ENCODE measurements at regions not wholly inside any gene's neighbourhood (a gene's known extent, or its start where the extent isn't known, plus 50 kb on each side); places are given as distances from the start of the nearest gene placed in this dataset.
"Not testable (repeated sequence)": the region's sequence is repeated elsewhere in the genome, so short reads cannot be mapped to it uniquely, and the experiment has no call there.

DNA sequence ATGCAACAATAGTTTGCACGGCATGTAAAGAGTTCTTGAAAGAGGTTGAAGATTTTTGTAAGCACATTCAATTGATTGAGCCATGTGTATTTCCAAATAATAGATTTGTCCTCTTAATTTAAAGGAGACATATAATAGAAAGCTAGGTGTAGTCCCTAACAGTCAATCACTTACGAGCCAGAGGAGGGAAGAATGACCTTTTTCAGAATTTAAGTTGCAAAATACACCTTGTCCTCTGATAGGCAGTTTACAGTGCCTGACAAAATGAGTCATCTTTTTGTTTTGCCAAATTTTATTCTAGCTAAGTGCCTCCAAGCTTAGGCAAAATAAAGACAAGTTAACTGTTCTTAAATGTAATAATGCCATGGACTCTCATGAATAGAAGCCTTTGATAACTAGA, 88.3 kb upstream of the GOLGA6L4 start:
- DNase-seq: not testable (repeated sequence)

DNA sequence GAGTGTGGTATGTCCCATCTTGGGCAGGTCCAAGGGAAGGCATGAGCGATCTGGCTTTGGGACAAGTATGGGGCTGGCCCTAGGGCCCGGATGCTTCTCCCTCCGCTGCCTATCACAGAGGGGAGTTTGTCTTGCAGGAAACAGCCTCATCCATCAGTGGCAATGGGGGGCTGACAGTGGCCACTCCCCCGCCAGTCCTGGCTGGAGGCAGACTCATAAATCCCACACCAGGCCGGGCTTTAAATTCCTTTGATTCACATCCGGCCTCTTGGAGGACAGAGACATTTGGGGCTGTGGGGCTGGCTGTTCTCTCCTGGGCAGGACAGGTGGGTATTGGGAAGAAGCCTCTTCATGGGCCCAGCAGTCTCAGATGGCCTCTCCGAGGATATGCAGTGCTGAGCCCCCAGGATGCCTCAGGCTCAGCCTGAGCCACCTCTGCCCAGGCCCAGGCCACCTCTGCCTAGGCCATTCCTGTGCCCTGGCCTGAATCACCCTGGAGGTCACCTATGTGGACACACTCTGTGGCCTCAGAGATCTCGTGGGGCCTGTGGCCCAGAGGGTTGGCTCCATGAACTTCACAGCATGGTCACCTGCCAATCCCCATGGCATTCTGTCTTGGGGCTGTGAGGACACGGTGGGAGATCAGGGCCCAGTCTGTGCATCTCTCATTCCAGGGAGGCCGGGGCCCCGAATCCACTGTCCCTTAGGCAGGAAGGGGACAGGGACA, 84.2 kb upstream of the GOLGA6L4 start:
- intact Hi-C loops (cut with micrococcal nuclease): no loop called here
- ATAC-seq: no peak

More for the DNA sequence above, 88.3 kb upstream of the GOLGA6L4 start:
- intact Hi-C loops (cut with micrococcal nuclease); ATAC-seq: not testable (repeated sequence)

GRCh38 chr15:84152381-84152979, 83.1 kb upstream of the GOLGA6L4 start:
- intact Hi-C loops (cut with micrococcal nuclease); DNase-seq; ATAC-seq: not testable (repeated sequence)

More for the DNA sequence above, 84.2 kb upstream of the GOLGA6L4 start:
- no peak for DNase-seq

DNA sequence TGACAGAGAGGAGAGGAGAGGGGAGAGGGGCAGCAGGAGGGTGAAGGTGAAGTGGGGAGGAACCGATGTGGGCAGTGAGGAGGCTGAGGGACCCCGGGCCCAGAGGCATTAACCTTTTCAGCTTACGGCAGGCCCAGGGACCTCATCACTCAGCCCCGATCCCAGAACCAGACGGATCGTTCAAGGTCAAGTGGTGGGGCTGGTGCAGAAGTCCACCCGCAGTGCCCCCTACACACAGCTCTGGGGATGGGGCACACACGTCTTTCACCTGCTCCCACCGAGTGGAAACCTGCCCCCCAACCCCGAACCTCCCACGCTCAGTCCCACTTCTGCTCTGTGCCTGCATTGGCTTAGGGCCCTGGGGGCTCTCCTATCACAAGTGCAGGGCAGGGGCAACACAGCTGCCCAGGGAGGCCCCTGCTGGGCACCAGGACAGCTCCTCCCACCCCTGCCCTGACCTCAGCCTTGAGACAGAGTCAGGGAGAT, 81.9 kb upstream of the GOLGA6L4 start:
- not testable (repeated sequence) for ATAC-seq, DNase-seq

DNA sequence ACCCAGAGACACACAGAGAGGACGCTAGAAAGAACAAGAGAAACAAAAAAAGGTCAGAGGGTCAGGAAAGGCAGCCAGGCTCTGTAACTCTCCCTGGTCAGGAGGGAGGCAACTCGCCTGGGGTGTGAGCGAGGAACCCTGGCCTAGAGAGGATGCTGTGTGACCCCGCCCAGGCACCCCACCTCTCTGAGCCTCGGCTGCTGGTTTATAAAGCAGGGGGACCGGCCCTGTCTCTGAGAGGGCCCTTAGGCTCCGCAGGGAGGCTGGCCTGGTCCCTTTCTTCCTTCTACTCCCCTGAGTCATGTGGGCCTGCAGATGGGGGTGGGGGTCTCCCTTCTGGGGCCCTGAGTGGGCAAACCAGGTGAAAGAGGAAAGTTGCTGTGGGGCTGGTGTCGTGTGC, 81.3 kb upstream of the GOLGA6L4 start:
- ATAC-seq; intact Hi-C loops (cut with micrococcal nuclease); DNase-seq: not testable (repeated sequence)

More for the DNA sequence above, 81.9 kb upstream of the GOLGA6L4 start:
- intact Hi-C loops (cut with micrococcal nuclease): not testable (repeated sequence)

DNA sequence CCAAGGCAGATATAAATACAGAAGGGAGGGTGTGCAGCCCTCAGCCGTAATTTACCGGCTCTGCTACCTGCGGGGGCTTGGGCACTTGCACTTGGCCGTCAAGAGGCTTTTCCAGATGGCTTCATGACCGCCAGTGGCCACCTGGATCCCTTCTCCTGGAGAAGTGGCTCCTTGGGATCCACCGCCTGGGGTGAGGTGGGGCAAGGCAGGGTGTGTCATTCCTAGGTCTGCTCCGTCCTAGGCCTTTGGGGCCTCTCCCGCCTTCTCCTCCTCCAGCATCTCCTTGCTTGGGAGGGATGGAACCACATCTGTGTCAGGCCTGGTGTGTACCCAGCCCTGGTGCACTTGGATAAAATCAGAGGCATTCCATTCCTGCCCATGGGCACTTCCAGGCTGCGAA, 80.8 kb upstream of the GOLGA6L4 start:
- DNase-seq; ATAC-seq; intact Hi-C loops (cut with micrococcal nuclease): not testable (repeated sequence)

DNA sequence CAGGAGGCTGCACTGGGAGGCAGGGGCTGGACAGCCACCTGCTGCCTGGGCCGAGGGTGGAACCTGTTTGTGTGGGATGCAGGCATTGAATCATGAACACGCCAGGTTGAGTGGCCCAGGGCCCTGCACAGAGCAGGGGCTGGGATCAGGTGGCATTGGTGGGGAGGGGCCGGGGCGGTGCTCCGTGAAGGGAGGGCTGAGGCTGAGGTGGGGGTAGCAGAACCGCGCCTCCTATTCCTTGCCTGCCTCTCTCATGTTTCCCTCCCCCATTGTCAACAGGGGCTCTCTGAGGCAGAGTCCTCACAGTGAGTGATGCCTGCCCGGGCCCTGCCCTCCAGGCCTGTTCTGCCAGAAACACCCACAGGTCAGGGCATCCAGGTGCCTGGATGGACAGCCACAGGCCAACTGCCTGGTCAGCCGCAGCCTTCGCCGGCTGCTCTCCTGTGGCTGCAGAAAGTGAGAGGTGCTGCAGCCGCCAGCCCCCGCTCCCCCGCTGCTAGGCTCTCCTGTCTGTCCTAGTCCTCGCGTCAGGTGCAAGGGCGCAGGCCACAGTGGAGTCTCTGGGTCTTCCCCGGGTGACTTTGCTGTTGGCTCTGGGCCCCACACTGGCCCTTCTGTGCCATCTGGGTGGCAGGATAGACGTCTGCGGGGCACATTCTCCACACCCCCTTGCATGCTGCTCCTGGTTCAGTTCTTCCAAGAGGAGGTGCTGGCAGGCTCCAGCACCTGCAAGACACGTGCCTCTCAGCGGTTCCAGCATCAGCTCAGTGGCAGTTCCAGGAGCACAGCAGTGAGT, 79.6 kb upstream of the GOLGA6L4 start:
- intact Hi-C loops (cut with micrococcal nuclease); ATAC-seq; DNase-seq: not testable (repeated sequence)

DNA sequence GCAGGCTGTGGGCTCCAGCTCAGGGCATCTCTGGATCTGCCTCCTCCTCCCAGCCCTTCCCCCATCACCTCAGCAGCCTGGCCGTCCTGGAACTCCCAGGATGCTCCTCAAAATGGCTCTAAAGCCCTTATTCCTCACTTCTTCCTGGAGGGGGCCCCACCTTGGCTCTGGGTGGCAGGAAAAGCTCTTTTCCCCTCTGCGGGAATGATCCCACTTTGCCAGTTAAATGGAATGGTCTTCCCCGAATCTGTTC, 79.1 kb upstream of the GOLGA6L4 start:
- ATAC-seq; DNase-seq; intact Hi-C loops (cut with micrococcal nuclease): not testable (repeated sequence)

DNA sequence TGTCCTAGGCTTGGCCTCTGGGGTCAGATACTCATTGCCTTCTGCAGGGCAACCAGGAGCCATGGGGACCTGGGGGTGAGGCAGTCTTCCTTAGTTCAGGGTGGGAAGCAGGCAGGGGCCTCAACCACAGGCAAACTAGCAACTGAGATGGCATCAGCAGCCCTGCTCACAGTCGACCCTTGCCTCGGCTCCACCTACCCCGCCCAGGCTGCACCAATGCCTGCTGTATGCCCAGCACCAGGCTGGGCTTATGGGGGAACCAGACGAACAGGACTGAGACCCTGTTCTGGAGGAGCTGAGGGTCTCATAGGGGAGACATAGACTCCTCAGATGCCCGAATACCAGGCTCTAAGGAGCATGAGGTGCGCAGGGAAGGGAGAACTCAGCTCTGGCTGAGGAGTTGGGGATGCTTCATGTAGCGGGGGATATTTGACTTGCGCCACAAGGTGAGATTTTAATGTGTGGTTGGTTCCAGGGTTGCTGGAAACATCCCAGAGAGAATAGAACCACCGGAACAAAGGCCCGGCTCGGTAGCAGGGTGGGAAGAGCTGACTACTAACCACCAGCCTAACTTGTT, 78.4 kb upstream of the GOLGA6L4 start:
- intact Hi-C loops (cut with micrococcal nuclease); ATAC-seq: not testable (repeated sequence)

GRCh38 chr15:84157857-84158256, 77.7 kb upstream of the GOLGA6L4 start:
- intact Hi-C loops (cut with micrococcal nuclease); DNase-seq; ATAC-seq: not testable (repeated sequence)

More for the DNA sequence above, 78.4 kb upstream of the GOLGA6L4 start:
- DNase-seq: not testable (repeated sequence)

GRCh38 chr15:84159346-84160269, 76.0 kb upstream of the GOLGA6L4 start:
- intact Hi-C loops (cut with micrococcal nuclease); DNase-seq; ATAC-seq: not testable (repeated sequence)

DNA sequence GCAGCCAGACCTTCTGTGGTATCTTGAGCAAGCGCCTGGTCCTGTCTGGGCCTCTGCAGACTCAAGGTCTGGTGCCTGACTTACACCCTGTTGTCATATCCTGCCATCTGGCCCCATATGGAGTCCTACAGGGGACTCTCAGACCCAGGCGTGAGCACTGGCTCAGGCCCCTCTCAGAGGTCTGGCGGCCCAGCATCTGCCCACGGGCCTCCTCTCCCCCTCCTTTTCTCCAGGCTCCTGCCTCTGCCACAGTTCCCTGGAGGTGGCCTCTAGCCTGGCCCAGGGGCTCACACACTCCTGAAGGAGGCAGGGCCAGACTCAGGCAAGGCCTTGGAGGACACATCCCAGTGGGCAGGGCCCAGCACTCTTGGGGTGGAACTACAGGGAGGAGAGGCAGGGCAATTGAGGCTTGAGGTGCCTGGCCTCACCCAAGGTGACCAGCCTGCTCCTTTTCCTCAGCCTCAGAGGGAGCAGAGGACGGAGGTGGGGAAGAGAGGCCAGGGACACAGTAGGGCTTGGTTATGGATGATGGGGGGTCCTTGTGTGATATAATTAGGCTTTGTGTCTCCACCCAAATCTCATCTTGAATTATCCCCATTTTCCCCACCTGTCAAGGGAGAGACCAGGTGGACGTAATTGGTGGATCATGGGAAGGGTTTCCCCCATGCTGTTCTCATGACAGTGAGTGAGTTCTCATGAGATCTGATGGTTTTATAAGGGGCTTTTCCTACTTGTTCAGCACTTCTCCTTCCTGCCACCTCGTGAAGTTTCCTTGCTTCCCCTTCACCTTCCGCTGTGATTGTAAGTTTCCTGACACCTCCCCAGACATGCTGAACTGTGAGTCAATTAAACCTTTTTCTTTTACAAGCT, 70.9 kb upstream of the GOLGA6L4 start:
- DNase-seq; intact Hi-C loops (cut with micrococcal nuclease); ATAC-seq: not testable (repeated sequence)

GRCh38 chr15:84170029-84170428, 65.5 kb upstream of the GOLGA6L4 start:
- ATAC-seq; intact Hi-C loops (cut with micrococcal nuclease); DNase-seq: not testable (repeated sequence)

DNA sequence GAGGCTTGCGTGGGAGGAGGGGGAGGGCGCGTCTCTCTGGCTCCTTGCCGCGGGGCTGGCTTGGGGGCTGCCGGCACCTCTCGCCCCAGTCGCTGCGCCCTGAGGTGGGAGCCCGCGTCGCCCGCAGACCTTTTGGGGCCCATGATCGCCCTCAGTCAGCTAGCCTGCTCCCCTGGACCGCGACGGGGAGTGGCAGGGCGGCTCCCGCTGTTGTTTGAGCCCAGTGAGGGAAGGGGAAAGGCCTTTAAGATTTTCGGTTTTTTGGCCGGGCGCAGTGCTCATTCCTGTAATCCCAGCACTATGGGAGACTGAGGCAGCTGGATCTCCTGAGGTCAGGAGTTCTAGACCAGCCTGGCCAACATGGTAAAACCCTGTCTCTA, 62.4 kb upstream of the GOLGA6L4 start:
- DNase-seq: peak; percentile 33

More for the DNA sequence above, 62.4 kb upstream of the GOLGA6L4 start:
- ATAC-seq; intact Hi-C loops (cut with micrococcal nuclease): not testable (repeated sequence)
